Esophagus muscularis mucosa (tissue), 4 donors: ENCODE measurements at regions not wholly inside any gene's neighbourhood (a gene's known extent, or its start where the extent isn't known, plus 50 kb on each side); places are given as distances from the start of the nearest gene placed in this dataset.
A peak's percentile ranks its signal among the peaks of the same experiment; 100 is the strongest.

Experiments used
- DNase-seq: peaks from one replicate; pipeline ENCODE4 v3.0.0-alpha.2; 2017; ENCODE audit errors: extremely low spot score
- H3K27ac ChIP-seq, 4 donors: fragments of 200-600 bp; sonication (generic); replicated peaks in 1 of 4; 1 replicate in 3 of 4; 2 replicates in 1 of 4; pipeline ENCODE4 v1.5.1; 2016 to 2019; ENCODE audit warnings: mild to moderate bottlenecking in 1 of 4
- H3K27me3 ChIP-seq, 4 donors: fragments of 200-600 bp; sonication (generic); one replicate each; pipeline versions ENCODE4 v1.5.1 to v1.6.0; 2016 to 2019
- H3K36me3 ChIP-seq, 4 donors: fragments of 200-600 bp; sonication (generic); one replicate each; pipeline ENCODE4 v1.5.1; 2016 to 2019
- H3K4me1 ChIP-seq, 4 donors: fragments of 200-600 bp; sonication (generic); one replicate each; pipeline ENCODE4 v1.5.1; 2016 to 2019
- H3K4me3 ChIP-seq, 4 donors: fragments of 200-600 bp; sonication (generic); 1 replicate in 2 of 4; 2 replicates in 2 of 4; pipeline ENCODE4 v1.5.1; 2016 to 2019; ENCODE audit warnings: mild to moderate bottlenecking in 4 of 4, moderate library complexity in 1 of 4
- H3K9me3 ChIP-seq, 4 donors: fragments of 200-600 bp; sonication (generic); 1 replicate in 3 of 4; 2 replicates in 1 of 4; pipeline ENCODE4 v1.5.1; 2016 to 2019
- CTCF ChIP-seq, 3 experiments: fragments of 200-600 bp in 2 of 3; fragments of 450-650 bp in 1 of 3; sonication (generic) in 2 of 3; IDR thresholded peaks; one replicate each; pipeline ENCODE4 v1.5.1; 2017 to 2019; ENCODE audit warnings: antibody characterized with exemption in 3 of 3, mild to moderate bottlenecking in 2 of 3, moderate library complexity in 1 of 3
- EP300 ChIP-seq: sonication (generic); formaldehyde crosslinking; IDR thresholded peaks from one replicate; pipeline ENCODE4 v1.6.1; 2017; ENCODE audit warnings: antibody characterized with exemption
- POLR2A ChIP-seq: fragments of 450-650 bp; IDR thresholded peaks from one replicate; pipeline ENCODE4 v1.6.1; 2017; ENCODE audit warnings: antibody characterized with exemption, moderate library complexity, mild to moderate bottlenecking, low read depth
- POLR2AphosphoS5 ChIP-seq, 2 donors: sonication (generic); formaldehyde crosslinking; IDR thresholded peaks; one replicate each; pipeline ENCODE4 v1.6.1; 2017; ENCODE audit warnings: antibody characterized with exemption in 2 of 2
- WGBS: methylation state at CpG from one replicate; pipeline ENCODE4 v1.1.5; 2018; 5-methylcytosine and 5-hydroxymethylcytosine counted together
- intact Hi-C: fragments of 100-400 bp; cut with DNase I; formaldehyde crosslinking; loops from one replicate; pipeline ENCODE4 v1.15.1; 2023

DNA sequence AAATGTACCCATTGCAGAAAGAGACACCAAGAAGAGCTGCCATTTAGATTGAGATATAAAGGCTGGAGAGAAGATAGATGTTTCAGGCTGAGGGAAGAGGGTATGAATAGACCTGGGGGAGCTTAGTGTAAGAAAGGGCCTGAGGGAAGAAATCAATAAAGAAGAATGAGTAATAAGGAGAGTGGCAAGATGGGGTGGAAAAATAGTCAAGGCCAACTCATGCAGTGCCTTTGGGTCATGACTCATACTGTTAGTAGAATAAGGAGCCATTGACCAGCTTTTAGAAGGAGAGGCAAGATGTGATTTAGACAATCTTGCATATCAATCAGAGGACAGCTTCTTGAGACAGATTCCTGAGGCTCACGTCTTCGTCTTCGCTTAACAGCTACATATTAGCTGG is 287.5 kb downstream of the DUSP6 start:
- H3K36me3 ChIP-seq = no peaks in the 10 kb centered on the region
- DNase-seq = peak; percentile 47
- no peaks in the 10 kb centered on the region for H3K9me3 ChIP-seq
- TF ChIP-seq POLR2AphosphoS5 (IDR thresholded peaks at IDR 0.05) (no peak), POLR2A (no peak), CTCF (IDR thresholded peaks at IDR 0.05) (no peak), EP300 (no peak)
- H3K27me3 ChIP-seq = no peaks in the 10 kb centered on the region
- 95% methylated on average over 3 of the region's 3 CpGs for WGBS
- H3K27ac ChIP-seq = no peak overlapping the region
- H3K4me3 ChIP-seq = no peak overlapping the region
- peaks cover 0 to 3% (median 0%) of the 10 kb centered on the region in 4 donors for H3K4me1 ChIP-seq
- intact Hi-C loops = no loop called here

GRCh38 chr12:89064151-89064550 is 288.1 kb downstream of the DUSP6 start:
- no peak for TF ChIP-seq CTCF (IDR thresholded peaks at IDR 0.05)
- H3K4me1 ChIP-seq = peaks cover 0 to 3% (median 0%) of the 10 kb centered on the region in 4 donors
- WGBS = 92% methylated on average over 6 of the region's 6 CpGs
- intact Hi-C loops = no loop called here
- H3K27ac ChIP-seq = no peak overlapping the region
- no peaks in the 10 kb centered on the region for H3K36me3 ChIP-seq
- H3K4me3 ChIP-seq = no peak overlapping the region
- no peaks in the 10 kb centered on the region for H3K27me3 ChIP-seq
- DNase-seq = no peak
- no peaks in the 10 kb centered on the region for H3K9me3 ChIP-seq

- Histone ChIP-seq H3K4me1 (peaks cover 0 to 3% (median 0%) of the 10 kb centered on the region in 4 donors), H3K4me3 (no peak overlapping the region), H3K36me3 (no peaks in the 10 kb centered on the region), H3K27ac (no peak overlapping the region), H3K27me3 (no peaks in the 10 kb centered on the region), H3K9me3 (no peaks in the 10 kb centered on the region)
- intact Hi-C loops = no loop called here
- DNase-seq = peak; percentile 17
- TF ChIP-seq CTCF (IDR thresholded peaks at IDR 0.05) (no peak), EP300 (no peak), POLR2A (no peak), POLR2AphosphoS5 (IDR thresholded peaks at IDR 0.05) (no peak)
- WGBS = 81% methylated on average over 2 of the region's 2 CpGs
Measured at GRCh38 chr12:89062996-89063395, 289.3 kb downstream of the DUSP6 start.

DNA sequence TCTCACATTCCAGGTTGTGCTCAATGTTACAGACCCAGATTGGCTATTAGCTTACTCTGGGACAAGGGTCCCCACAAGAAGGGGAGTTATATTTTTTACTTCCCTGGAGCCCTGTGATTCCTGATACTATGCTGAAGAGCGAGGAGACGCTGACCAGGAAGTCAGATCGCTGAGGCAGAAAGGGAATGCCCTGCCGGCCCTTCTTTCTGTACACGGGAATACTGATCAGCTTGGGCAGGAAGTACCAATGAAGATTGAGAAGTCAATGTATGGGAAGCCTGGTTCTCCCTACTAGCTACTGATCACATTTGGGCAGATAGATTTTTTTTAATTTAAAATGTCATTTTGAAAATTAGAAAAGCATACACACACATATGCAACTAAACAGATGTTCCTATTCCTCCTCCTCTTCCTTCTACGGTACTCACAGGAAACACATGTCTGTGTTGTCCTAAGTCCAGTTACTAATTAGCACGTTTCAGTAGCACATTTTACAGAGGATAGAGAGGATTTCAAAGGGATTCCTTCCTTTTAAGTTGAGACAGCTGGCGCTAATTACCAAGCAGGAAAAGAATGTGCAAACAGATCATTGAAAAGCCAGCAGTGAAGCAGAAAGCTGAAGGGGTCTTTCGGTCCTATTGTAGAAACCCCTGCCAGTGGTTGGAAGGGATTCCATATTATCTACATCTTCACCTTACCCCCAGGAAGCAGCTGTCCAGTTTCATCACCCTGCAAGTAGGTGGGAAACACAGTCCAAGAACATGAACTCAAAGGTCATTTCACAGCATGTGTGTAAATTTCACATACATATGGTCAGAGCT is 292.4 kb downstream of the DUSP6 start:
- DNase-seq = peak; percentile 70
- WGBS = 65% methylated on average over 9 of the region's 9 CpGs
- Histone ChIP-seq H3K9me3 (no peaks in the 10 kb centered on the region), H3K36me3 (no peaks in the 10 kb centered on the region), H3K4me1 (peaks cover 0 to 3% (median 0%) of the 10 kb centered on the region in 4 donors), H3K27me3 (no peaks in the 10 kb centered on the region), H3K27ac (no peak overlapping the region), H3K4me3 (no peak overlapping the region)
- intact Hi-C loops = loop anchor here (10.0 kb wide), 1 partner anchor 465 kb away; the partner anchor contains the start of genes GALNT4 and POC1B
- TF ChIP-seq POLR2AphosphoS5 (IDR thresholded peaks at IDR 0.05) (no peak), EP300 (no peak)

DNA sequence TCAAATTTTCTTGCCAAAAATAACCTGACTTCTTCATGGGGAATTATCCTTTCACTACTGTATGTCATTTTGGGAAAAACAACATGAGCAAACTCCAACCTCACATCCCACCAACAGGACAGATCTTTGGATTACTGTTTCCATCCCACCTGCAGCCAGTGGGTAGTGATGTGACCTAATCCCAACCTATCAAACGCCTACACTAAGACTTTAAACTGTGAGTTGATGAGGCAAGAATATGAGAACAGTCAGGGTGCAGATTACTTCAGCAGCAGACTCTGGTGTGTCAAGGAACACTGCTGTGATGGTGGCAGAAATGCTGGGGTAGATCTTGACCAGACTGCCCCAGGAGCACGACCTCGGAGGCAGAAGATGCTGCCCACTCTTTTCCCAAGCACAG is 293.2 kb downstream of the DUSP6 start:
- H3K9me3 ChIP-seq = no peaks in the 10 kb centered on the region
- no peak overlapping the region for H3K27ac ChIP-seq
- no peaks in the 10 kb centered on the region for H3K27me3 ChIP-seq
- TF ChIP-seq EP300 (no peak), CTCF (IDR thresholded peaks at IDR 0.05) (no peak), POLR2AphosphoS5 (IDR thresholded peaks at IDR 0.05) (no peak), POLR2A (no peak)
- H3K36me3 ChIP-seq = no peaks in the 10 kb centered on the region
- H3K4me3 ChIP-seq = no peak overlapping the region
- 93% methylated on average over 3 of the region's 3 CpGs for WGBS
- peaks cover 0 to 3% (median 0%) of the 10 kb centered on the region in 4 donors for H3K4me1 ChIP-seq
- intact Hi-C loops = loop anchor here (10.0 kb wide), 1 partner anchor 466 kb away; the partner anchor contains the start of genes GALNT4 and POC1B
- peak; percentile 70 for DNase-seq
